Fibroblast of lung (primary cell): ENCODE measurements at regions not wholly inside any gene's neighbourhood (a gene's known extent, or its start where the extent isn't known, plus 50 kb on each side); places are given as distances from the start of the nearest gene placed in this dataset.

Source experiments
- DNase-seq, 2 donors: peaks; one replicate each; pipeline versions ENCODE4 v3.0.0 to v3.0.0-alpha.2; 2010; ENCODE audit warnings: low read depth in 2 of 2
- H2AFZ ChIP-seq: 2 replicates; pipeline ENCODE4 v1.5.1; 2012; ENCODE audit warnings: low read length, control low read depth, inconsistent platforms
- H3K27ac ChIP-seq: 2 replicates; pipeline ENCODE4 v1.5.1; 2011; ENCODE audit warnings: low read length, control low read depth; ENCODE audit not compliant: insufficient read depth
- H3K27me3 ChIP-seq: 2 replicates; pipeline ENCODE4 v1.5.1; 2011; ENCODE audit warnings: mild to moderate bottlenecking, low read length; ENCODE audit not compliant: control insufficient read depth, insufficient read depth
- H3K36me3 ChIP-seq: 2 replicates; pipeline ENCODE4 v1.5.1; 2011; ENCODE audit warnings: low read length; ENCODE audit not compliant: control insufficient read depth, insufficient read depth
- H3K4me1 ChIP-seq: 2 replicates; pipeline ENCODE4 v1.5.1; 2011; ENCODE audit warnings: low read length; ENCODE audit not compliant: control insufficient read depth, insufficient read depth; ENCODE audit errors: extremely low read depth
- H3K4me2 ChIP-seq: 2 replicates; pipeline ENCODE4 v1.5.1; 2011; ENCODE audit warnings: low read length, control low read depth; ENCODE audit not compliant: insufficient read depth; ENCODE audit errors: extremely low read depth
- H3K4me3 ChIP-seq, 4 experiments: fragments of 200-600 bp in 1 of 4; sonication (generic) in 1 of 4; replicated peaks in 1 of 4; 2 replicates each; pipeline ENCODE4 v1.5.1; 2011 to 2016; ENCODE audit warnings: low read length in 4 of 4, low read depth in 3 of 4, mild to moderate bottlenecking in 3 of 4, control low read depth in 2 of 4, inconsistent platforms in 1 of 4, mixed read lengths in 1 of 4; ENCODE audit not compliant: insufficient read depth in 1 of 4; ENCODE audit errors: control extremely low read depth in 1 of 4
- H3K79me2 ChIP-seq: 2 replicates; pipeline ENCODE4 v1.5.1; 2012; ENCODE audit warnings: mild to moderate bottlenecking, low read length, inconsistent platforms; ENCODE audit not compliant: control insufficient read depth, insufficient read depth
- H3K9ac ChIP-seq: 2 replicates; pipeline ENCODE4 v1.5.1; 2011; ENCODE audit warnings: mild to moderate bottlenecking, low read length, control low read depth; ENCODE audit not compliant: insufficient read depth
- H3K9me3 ChIP-seq: 2 replicates; pipeline ENCODE4 v1.5.1; 2012; ENCODE audit warnings: low read depth, low read length; ENCODE audit not compliant: control insufficient read depth, insufficient read depth
- H4K20me1 ChIP-seq: 2 replicates; pipeline ENCODE4 v1.5.1; 2011; ENCODE audit warnings: low read length; ENCODE audit not compliant: control insufficient read depth, insufficient read depth; ENCODE audit errors: extremely low read depth
- CTCF ChIP-seq, 2 donors: IDR thresholded peaks in 1 of 2; conservative IDR thresholded peaks in 1 of 2; 1 replicate in 1 of 2; 2 replicates in 1 of 2; pipeline ENCODE4 v1.5.1; 2011 to 2012; ENCODE audit warnings: low read length in 2 of 2, control low read depth in 1 of 2, inconsistent platforms in 1 of 2, low read depth in 1 of 2, mild to moderate bottlenecking in 1 of 2
- EZH2 ChIP-seq: IDR thresholded peaks from 2 replicates; pipeline ENCODE4 v1.5.1; 2012; ENCODE audit warnings: low read length, control low read depth, mild to moderate bottlenecking; ENCODE audit errors: missing control alignments

GRCh38 chr20:21941941-21942805, 236.7 kb downstream of the PAX1 start:
- Histone ChIP-seq H3K4me2 (no peak overlapping the region), H3K36me3 (no peaks in the 10 kb centered on the region), H3K4me1 (no peaks in the 10 kb centered on the region), H3K27me3 (no peaks in the 10 kb centered on the region), H2AFZ (no peak overlapping the region), H3K79me2 (no peaks in the 10 kb centered on the region), H4K20me1 (no peaks in the 10 kb centered on the region), H3K9ac (no peak overlapping the region), H3K27ac (no peak overlapping the region), H3K4me3 (no peak overlapping the region), H3K9me3 (no peaks in the 10 kb centered on the region)
- no peak for TF ChIP-seq CTCF (conservative IDR thresholded peaks at IDR 0.05 in 1 of 2, IDR thresholded peaks at IDR 0.05 in 1 of 2; ENCODE audit: low read depth in 1 of 2, low read length in 2 of 2)
- TF ChIP-seq EZH2, result no peak
- DNase-seq, result no peak

GRCh38 chr20:21936720-21937380, 231.4 kb downstream of the PAX1 start:
- H2AFZ ChIP-seq, result no peak overlapping the region
- no peaks in the 10 kb centered on the region for H3K79me2 ChIP-seq
- no peaks in the 10 kb centered on the region for H4K20me1 ChIP-seq
- no peaks in the 10 kb centered on the region for H3K27me3 ChIP-seq
- no peak overlapping the region for H3K9ac ChIP-seq
- no peak for TF ChIP-seq EZH2
- TF ChIP-seq CTCF (conservative IDR thresholded peaks at IDR 0.05 in 1 of 2, IDR thresholded peaks at IDR 0.05 in 1 of 2; ENCODE audit: low read depth in 1 of 2, low read length in 2 of 2), result no peak
- H3K4me3 ChIP-seq, result no peak overlapping the region
- no peaks in the 10 kb centered on the region for H3K36me3 ChIP-seq
- no peak overlapping the region for H3K27ac ChIP-seq
- H3K4me2 ChIP-seq, result no peak overlapping the region
- DNase-seq, result no peak
- no peaks in the 10 kb centered on the region for H3K9me3 ChIP-seq
- no peaks in the 10 kb centered on the region for H3K4me1 ChIP-seq

GRCh38 chr20:21936261-21936660, 230.8 kb downstream of the PAX1 start:
- Histone ChIP-seq H3K4me1 (no peaks in the 10 kb centered on the region), H3K27me3 (no peaks in the 10 kb centered on the region), H3K9ac (no peak overlapping the region), H3K36me3 (no peaks in the 10 kb centered on the region), H3K9me3 (no peaks in the 10 kb centered on the region), H4K20me1 (no peaks in the 10 kb centered on the region), H2AFZ (no peak overlapping the region), H3K4me2 (no peak overlapping the region), H3K4me3 (no peak overlapping the region), H3K79me2 (no peaks in the 10 kb centered on the region), H3K27ac (no peak overlapping the region)
- TF ChIP-seq EZH2, result no peak
- TF ChIP-seq CTCF (conservative IDR thresholded peaks at IDR 0.05 in 1 of 2, IDR thresholded peaks at IDR 0.05 in 1 of 2; ENCODE audit: low read depth in 1 of 2, low read length in 2 of 2), result no peak
- no peak for DNase-seq
